OCI-LY7 (cell line): ENCODE measurements at regions not wholly inside any gene's neighbourhood (a gene's known extent, or its start where the extent isn't known, plus 50 kb on each side); places are given as distances from the start of the nearest gene placed in this dataset.

Experiments
- EZH2phosphoT487 ChIP-seq: fragments of 200-600 bp; sonication (generic); IDR thresholded peaks from 2 replicates; pipeline ENCODE4 v1.6.1; 2018; ENCODE audit warnings: low read depth, borderline replicate concordance, mild to moderate bottlenecking, mixed run types, antibody characterized with exemption, low read length, moderate library complexity, mixed read lengths
- TF ChIP-seq, protein P1 (sequence below): fragments of 200-600 bp; sonication (generic); conservative IDR thresholded peaks from 2 replicates; pipeline ENCODE4 v1.5.1; 2014; ENCODE audit warnings: mild to moderate bottlenecking, antibody characterized with exemption, low read length, moderate library complexity, mixed read lengths

DNA sequence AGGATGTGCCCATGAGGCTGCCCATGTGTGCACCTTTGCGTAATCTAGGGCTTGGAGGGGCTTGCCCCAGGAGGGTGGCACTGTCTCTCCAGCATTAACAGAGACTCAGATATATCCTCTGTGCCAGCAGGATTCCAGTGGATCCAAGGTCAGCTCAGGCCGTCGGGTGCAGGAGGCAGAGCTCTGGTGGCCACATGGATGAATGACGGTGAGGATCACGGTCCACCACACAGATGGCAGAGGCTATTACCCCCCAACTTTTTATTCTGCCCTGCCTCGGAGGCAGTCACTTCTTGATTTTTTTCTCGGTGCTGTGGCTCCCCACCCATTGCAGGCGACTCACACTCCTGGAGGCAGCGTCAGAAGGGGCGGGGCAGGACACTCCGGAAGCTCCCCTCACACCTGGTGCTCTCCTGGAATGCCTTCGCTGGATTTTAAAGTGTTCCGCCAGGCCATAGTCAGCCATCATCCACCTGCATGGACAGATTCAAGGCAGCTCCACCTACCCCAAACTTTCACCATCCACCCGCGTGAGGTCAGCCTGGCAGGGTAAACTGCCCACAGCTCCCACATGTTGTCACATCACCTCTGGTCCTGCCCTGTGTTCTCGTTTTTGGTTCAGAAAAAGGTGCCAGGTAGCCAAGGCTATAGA lies 602.9 kb upstream of the RAB6C start:
- TF ChIP-seq, protein P1, sequence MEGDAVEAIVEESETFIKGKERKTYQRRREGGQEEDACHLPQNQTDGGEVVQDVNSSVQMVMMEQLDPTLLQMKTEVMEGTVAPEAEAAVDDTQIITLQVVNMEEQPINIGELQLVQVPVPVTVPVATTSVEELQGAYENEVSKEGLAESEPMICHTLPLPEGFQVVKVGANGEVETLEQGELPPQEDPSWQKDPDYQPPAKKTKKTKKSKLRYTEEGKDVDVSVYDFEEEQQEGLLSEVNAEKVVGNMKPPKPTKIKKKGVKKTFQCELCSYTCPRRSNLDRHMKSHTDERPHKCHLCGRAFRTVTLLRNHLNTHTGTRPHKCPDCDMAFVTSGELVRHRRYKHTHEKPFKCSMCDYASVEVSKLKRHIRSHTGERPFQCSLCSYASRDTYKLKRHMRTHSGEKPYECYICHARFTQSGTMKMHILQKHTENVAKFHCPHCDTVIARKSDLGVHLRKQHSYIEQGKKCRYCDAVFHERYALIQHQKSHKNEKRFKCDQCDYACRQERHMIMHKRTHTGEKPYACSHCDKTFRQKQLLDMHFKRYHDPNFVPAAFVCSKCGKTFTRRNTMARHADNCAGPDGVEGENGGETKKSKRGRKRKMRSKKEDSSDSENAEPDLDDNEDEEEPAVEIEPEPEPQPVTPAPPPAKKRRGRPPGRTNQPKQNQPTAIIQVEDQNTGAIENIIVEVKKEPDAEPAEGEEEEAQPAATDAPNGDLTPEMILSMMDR = no peak
- no peak for TF ChIP-seq EZH2phosphoT487
